ENCODE measurements at regions not wholly inside any gene's neighbourhood (a gene's known extent, or its start where the extent isn't known, plus 50 kb on each side); places are given as distances from the start of the nearest gene placed in this dataset.

DNA sequence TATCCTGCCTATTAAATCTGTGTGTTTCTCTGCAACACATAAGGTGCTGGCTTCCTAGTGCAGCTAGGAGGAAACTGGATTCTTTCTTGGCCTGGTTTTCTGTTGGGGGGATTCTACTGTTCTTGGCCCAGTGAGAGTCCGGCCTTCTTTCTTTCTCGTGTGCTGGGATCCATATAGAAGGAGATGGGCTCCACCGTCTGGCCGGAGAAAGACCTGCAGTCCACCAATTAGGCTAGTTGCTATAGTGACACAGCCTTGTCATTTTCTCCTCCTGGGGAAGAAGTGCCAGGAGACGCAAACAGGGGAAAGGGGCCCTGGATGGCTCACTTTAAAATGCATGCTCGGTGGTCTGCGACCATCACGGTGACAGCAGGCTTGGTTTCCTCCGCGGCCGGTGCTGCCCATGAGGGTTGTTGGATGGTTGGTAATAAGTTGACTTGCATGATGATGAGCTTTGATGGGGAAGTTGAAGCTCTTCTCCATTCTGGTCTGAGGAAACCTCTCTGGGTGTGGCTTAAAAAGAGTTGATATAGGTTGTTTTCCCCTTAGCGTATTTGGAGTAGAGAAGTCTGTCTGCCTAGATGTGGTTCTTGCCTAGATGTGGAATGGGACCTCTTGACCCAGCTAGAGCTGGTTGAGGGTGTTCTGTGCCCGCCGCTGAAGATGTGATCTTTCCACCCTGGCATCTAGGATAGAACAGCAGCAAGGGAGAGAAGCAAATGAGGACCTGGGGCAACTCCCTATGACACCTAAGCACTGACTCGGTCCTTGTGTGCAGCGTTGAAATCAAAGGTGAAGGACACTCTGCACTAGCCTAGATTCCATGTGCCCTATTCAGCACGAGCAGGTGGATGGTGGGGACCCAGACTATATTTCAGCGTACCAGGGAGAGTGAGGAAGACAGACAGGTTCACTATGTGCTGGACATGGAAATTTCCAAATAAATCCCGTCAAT, 1335.0 kb downstream of the BRD1 start:
- H3K4me1 ChIP-seq (ENCODE audit: control insufficient read depth in 1 of 2, insufficient read depth in 2 of 2, low read length in 2 of 2) = no peaks in the 10 kb centered on the region
- DNase-seq (ENCODE audit: low read depth, low spot score) (peak; percentile 48), ATAC-seq (peak; percentile 90)
- RAD21 ChIA-PET (ENCODE audit: low non-redundant PET in 1 of 2, low total read pairs in 2 of 2, uncharacterized antibody in 2 of 2, unreplicated experiment in 2 of 2) = no interaction called here
- no peak for TF ChIP-seq POLR2AphosphoS5 (IDR thresholded peaks at IDR 0.05; ENCODE audit: low read depth, low read length)
- no peak for TF ChIP-seq SRF (IDR thresholded peaks at IDR 0.05; ENCODE audit: low read depth)
- TF ChIP-seq, protein P1, sequence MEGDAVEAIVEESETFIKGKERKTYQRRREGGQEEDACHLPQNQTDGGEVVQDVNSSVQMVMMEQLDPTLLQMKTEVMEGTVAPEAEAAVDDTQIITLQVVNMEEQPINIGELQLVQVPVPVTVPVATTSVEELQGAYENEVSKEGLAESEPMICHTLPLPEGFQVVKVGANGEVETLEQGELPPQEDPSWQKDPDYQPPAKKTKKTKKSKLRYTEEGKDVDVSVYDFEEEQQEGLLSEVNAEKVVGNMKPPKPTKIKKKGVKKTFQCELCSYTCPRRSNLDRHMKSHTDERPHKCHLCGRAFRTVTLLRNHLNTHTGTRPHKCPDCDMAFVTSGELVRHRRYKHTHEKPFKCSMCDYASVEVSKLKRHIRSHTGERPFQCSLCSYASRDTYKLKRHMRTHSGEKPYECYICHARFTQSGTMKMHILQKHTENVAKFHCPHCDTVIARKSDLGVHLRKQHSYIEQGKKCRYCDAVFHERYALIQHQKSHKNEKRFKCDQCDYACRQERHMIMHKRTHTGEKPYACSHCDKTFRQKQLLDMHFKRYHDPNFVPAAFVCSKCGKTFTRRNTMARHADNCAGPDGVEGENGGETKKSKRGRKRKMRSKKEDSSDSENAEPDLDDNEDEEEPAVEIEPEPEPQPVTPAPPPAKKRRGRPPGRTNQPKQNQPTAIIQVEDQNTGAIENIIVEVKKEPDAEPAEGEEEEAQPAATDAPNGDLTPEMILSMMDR (IDR thresholded peaks at IDR 0.05 in 2 of 3, conservative IDR thresholded peaks at IDR 0.05 in 1 of 3; ENCODE audit: borderline replicate concordance in 1 of 3, insufficient read depth in 1 of 3, low read depth in 2 of 3, low read length in 2 of 3) = peak; percentile 37 to 79 (median 76); a peak in 5 of 6 replicates
- TF ChIP-seq RAD21 (IDR thresholded peaks at IDR 0.05; ENCODE audit: low read depth) = peak; percentile 77
- TF ChIP-seq POLR2A (IDR thresholded peaks at IDR 0.05; ENCODE audit: borderline replicate concordance, extremely low read depth, insufficient read depth, insufficient read length) = no peak
- CTCF ChIA-PET = interaction anchor here (0.9 kb wide), 1 partner anchor 977 kb away, joined by 3 read pairs; no protein-coding TSS in a partner anchor
- no peaks in the 10 kb centered on the region for H3K79me2 ChIP-seq (ENCODE audit: insufficient read depth, low read length)
- intact Hi-C loops (cut with micrococcal nuclease) = loop anchor here (1.0 to 5.0 kb wide), 4 partner anchors 655 to 1280 kb away; no protein-coding TSS in a partner anchor
- no peak overlapping the region for H3K4me3 ChIP-seq (replicated peaks in 1 of 2; ENCODE audit: low read depth in 1 of 2, low read length in 2 of 2)
- H3K36me3 ChIP-seq (ENCODE audit: control insufficient read depth in 1 of 2, insufficient read depth in 2 of 2, low read length in 2 of 2) = no peaks in the 10 kb centered on the region
- H3K9me3 ChIP-seq (ENCODE audit: control insufficient read depth in 1 of 2, insufficient read depth in 1 of 2, low read depth in 1 of 2, low read length in 2 of 2) = no peaks in the 10 kb centered on the region
- H3K27ac ChIP-seq (ENCODE audit: low read depth, low read length) = no peak overlapping the region
- no TSS peak for BruUV-seq (replicated peaks)
- H4K20me1 ChIP-seq (ENCODE audit: insufficient read depth) = no peaks in the 10 kb centered on the region
- H3K9me2 ChIP-seq (ENCODE audit: insufficient read depth) = no peaks in the 10 kb centered on the region
- no peaks in the 10 kb centered on the region for H3K27me3 ChIP-seq (ENCODE audit: insufficient read depth, low read length)
- no peak overlapping the region for H2AFZ ChIP-seq (ENCODE audit: low read depth, low read length, poor library complexity, severe bottlenecking)
- H3K9ac ChIP-seq (ENCODE audit: low read length) = no peak overlapping the region
- POLR2A ChIA-PET = no interaction called here
- no peak overlapping the region for H3K4me2 ChIP-seq (ENCODE audit: low read length)

DNA sequence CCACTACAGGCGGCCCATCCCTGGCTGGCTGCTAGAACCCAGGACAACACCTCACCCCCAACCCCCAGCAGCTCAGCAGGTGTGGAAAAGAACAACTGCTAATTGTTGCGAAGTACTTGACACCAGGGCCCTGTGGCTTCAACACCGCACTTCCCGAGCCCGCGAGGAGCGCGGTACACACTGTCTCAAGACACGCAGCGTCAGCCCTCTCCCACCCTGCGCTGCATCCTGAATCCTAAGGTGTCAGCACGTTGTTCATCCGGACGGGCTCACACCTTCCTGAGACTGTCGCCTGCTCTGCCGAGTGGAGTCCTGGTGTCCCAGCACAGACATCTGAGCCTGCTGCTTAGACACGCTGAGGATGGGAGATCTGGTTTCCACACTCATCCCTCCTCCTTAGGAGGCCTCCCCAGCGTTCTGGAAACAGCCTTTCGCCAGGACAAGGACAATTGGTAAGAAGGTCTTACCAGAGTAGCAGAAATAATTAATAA, 1336.2 kb downstream of the BRD1 start:
- Histone ChIP-seq H4K20me1 (ENCODE audit: insufficient read depth) (no peaks in the 10 kb centered on the region), H3K36me3 (ENCODE audit: control insufficient read depth in 1 of 2, insufficient read depth in 2 of 2, low read length in 2 of 2) (no peaks in the 10 kb centered on the region), H3K9me2 (ENCODE audit: insufficient read depth) (no peaks in the 10 kb centered on the region), H3K79me2 (ENCODE audit: insufficient read depth, low read length) (no peaks in the 10 kb centered on the region), H2AFZ (ENCODE audit: low read depth, low read length, poor library complexity, severe bottlenecking) (no peak overlapping the region), H3K9me3 (ENCODE audit: control insufficient read depth in 1 of 2, insufficient read depth in 1 of 2, low read depth in 1 of 2, low read length in 2 of 2) (no peaks in the 10 kb centered on the region), H3K9ac (ENCODE audit: low read length) (no peak overlapping the region), H3K27me3 (ENCODE audit: insufficient read depth, low read length) (no peaks in the 10 kb centered on the region), H3K4me1 (ENCODE audit: control insufficient read depth in 1 of 2, insufficient read depth in 2 of 2, low read length in 2 of 2) (no peaks in the 10 kb centered on the region), H3K4me2 (ENCODE audit: low read length) (no peak overlapping the region), H3K27ac (ENCODE audit: low read depth, low read length) (no peak overlapping the region), H3K4me3 (replicated peaks in 1 of 2; ENCODE audit: low read depth in 1 of 2, low read length in 2 of 2) (no peak overlapping the region)
- no peak for ATAC-seq
- ChIA-PET POLR2A (no interaction called here), RAD21 (ENCODE audit: low non-redundant PET in 1 of 2, low total read pairs in 2 of 2, uncharacterized antibody in 2 of 2, unreplicated experiment in 2 of 2) (no interaction called here), CTCF (no interaction called here)
- no TSS peak for BruUV-seq (replicated peaks)
- intact Hi-C loops (cut with micrococcal nuclease) = loop anchor here (5.0 kb wide), 2 partner anchors 654 to 864 kb away; no protein-coding TSS in a partner anchor
- TF ChIP-seq TCF7L2 (IDR thresholded peaks at IDR 0.05; ENCODE audit: borderline replicate concordance, extremely low read depth, insufficient read depth, insufficient read length) (no peak), POLR2A (IDR thresholded peaks at IDR 0.05; ENCODE audit: borderline replicate concordance, extremely low read depth, insufficient read depth, insufficient read length) (no peak)
- TF ChIP-seq, protein P2, sequence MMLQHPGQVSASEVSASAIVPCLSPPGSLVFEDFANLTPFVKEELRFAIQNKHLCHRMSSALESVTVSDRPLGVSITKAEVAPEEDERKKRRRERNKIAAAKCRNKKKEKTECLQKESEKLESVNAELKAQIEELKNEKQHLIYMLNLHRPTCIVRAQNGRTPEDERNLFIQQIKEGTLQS (IDR thresholded peaks at IDR 0.05) = no peak
- DNase-seq (ENCODE audit: low read depth, low spot score) = no peak
